HG02759 (cell line): ENCODE measurements at regions not wholly inside any gene's neighbourhood (a gene's known extent, or its start where the extent isn't known, plus 50 kb on each side); places are given as distances from the start of the nearest gene placed in this dataset.

Experiments
- ATAC-seq: cut with Tn5 transposase; IDR thresholded peaks from one replicate; pipeline ENCODE4 v1.9.1; 2021; ENCODE audit warnings: mild to moderate bottlenecking, moderate library complexity; ENCODE audit not compliant: unreplicated experiment

GRCh38 chr9:90311811-90312210, 330.8 kb downstream of the DIRAS2 start:
- no peak for ATAC-seq

- no peak for ATAC-seq
Measured at GRCh38 chr9:90322296-90322695, 320.3 kb downstream of the DIRAS2 start.

GRCh38 chr9:90325913-90326653, 316.5 kb downstream of the DIRAS2 start:
- no peak for ATAC-seq

- no peak for ATAC-seq
Measured at GRCh38 chr9:90330231-90330630, 312.4 kb downstream of the DIRAS2 start.

- no peak for ATAC-seq
Measured at GRCh38 chr9:90331826-90332575, 310.6 kb downstream of the DIRAS2 start.

- ATAC-seq: no peak
Measured at GRCh38 chr9:90333226-90333625, 309.4 kb downstream of the DIRAS2 start.

- ATAC-seq: no peak
Measured at GRCh38 chr9:90340421-90340820, 302.2 kb downstream of the DIRAS2 start.

GRCh38 chr9:90342607-90343006, 300.0 kb downstream of the DIRAS2 start:
- no peak for ATAC-seq

GRCh38 chr9:90343366-90343765, 299.3 kb downstream of the DIRAS2 start:
- ATAC-seq: no peak

- ATAC-seq: no peak
Measured at GRCh38 chr9:90343991-90344390, 298.6 kb downstream of the DIRAS2 start.

GRCh38 chr9:90365666-90366065, 277.0 kb downstream of the DIRAS2 start:
- ATAC-seq: no peak

GRCh38 chr9:90368241-90368640, 274.4 kb downstream of the DIRAS2 start:
- no peak for ATAC-seq

- ATAC-seq: no peak
Measured at GRCh38 chr9:90368928-90369327, 273.7 kb downstream of the DIRAS2 start.

GRCh38 chr9:90379771-90380170, 262.9 kb downstream of the DIRAS2 start:
- no peak for ATAC-seq

GRCh38 chr9:90385146-90385545, 257.5 kb downstream of the DIRAS2 start:
- no peak for ATAC-seq

GRCh38 chr9:90393365-90394152, 249.1 kb downstream of the DIRAS2 start:
- no peak for ATAC-seq

- ATAC-seq: no peak
Measured at GRCh38 chr9:90394871-90395270, 247.8 kb downstream of the DIRAS2 start.

- no peak for ATAC-seq
Measured at GRCh38 chr9:90400091-90400490, 242.5 kb downstream of the DIRAS2 start.

- no peak for ATAC-seq
Measured at GRCh38 chr9:90408659-90409058, 234.0 kb downstream of the DIRAS2 start.

- ATAC-seq: no peak
Measured at GRCh38 chr9:90419221-90419851, 223.3 kb downstream of the DIRAS2 start.

GRCh38 chr9:90420211-90420610, 222.4 kb downstream of the DIRAS2 start:
- no peak for ATAC-seq
